H1 (cell line): ENCODE measurements at regions not wholly inside any gene's neighbourhood (a gene's known extent, or its start where the extent isn't known, plus 50 kb on each side); places are given as distances from the start of the nearest gene placed in this dataset.

Source experiments
- CHD2 ChIP-seq: IDR thresholded peaks from 2 replicates; pipeline ENCODE4 v1.6.1; 2012; ENCODE audit warnings: low read length, improper control_type of control experiment
- EGR1 ChIP-seq: IDR thresholded peaks from 2 replicates; pipeline ENCODE4 v1.6.1; 2011; ENCODE audit warnings: low read depth, low read length, borderline replicate concordance
- HDAC6 ChIP-seq: IDR thresholded peaks from one replicate; pipeline ENCODE4 v1.7.1; 2012; ENCODE audit warnings: low read depth, mild to moderate bottlenecking, inconsistent platforms, low read length, moderate library complexity
- MAX ChIP-seq: IDR thresholded peaks from 2 replicates; pipeline ENCODE4 v1.6.1; 2012; ENCODE audit warnings: inconsistent platforms
- POLR2A ChIP-seq, 2 experiments: IDR thresholded peaks; 1 replicate in 1 of 2; 2 replicates in 1 of 2; pipeline ENCODE4 v1.6.1; 2011; ENCODE audit warnings: low read depth in 2 of 2, low read length in 2 of 2, mild to moderate bottlenecking in 2 of 2; ENCODE audit errors: control extremely low read depth in 1 of 2
- RNF2 ChIP-seq: fragments of 200-900, 300-1000 bp; sonication (generic); IDR thresholded peaks from 2 replicates; pipeline ENCODE4 v1.7.1; 2016; ENCODE audit warnings: borderline replicate concordance, low read depth, mild to moderate bottlenecking, antibody characterized with exemption, low read length; ENCODE audit not compliant: poor library complexity, severe bottlenecking; ENCODE audit errors: missing control alignments

- TF ChIP-seq POLR2A (IDR thresholded peaks at IDR 0.05; ENCODE audit: control extremely low read depth in 1 of 2, low read depth in 2 of 2, low read length in 2 of 2), result no peak
- no peak for TF ChIP-seq CHD2
- no peak for TF ChIP-seq EGR1
- TF ChIP-seq HDAC6, result no peak
- no peak for TF ChIP-seq RNF2
- TF ChIP-seq MAX, result no peak
- TF ChIP-seq, all 59 proteins: peak for 0
Measured at GRCh38 chr22:49449811-49450446, 377.7 kb downstream of the BRD1 start (continued).
